ENCODE measurements at regions not wholly inside any gene's neighbourhood (a gene's known extent, or its start where the extent isn't known, plus 50 kb on each side); places are given as distances from the start of the nearest gene placed in this dataset.

GRCh38 chr13:74301258-74301935 is 167.2 kb upstream of the KLF12 start (continued):
- TF ChIP-seq CC2D1A (IDR thresholded peaks at IDR 0.05) = no peak
- no peak for TF ChIP-seq FOXK2 (conservative IDR thresholded peaks at IDR 0.05 in 1 of 2, IDR thresholded peaks at IDR 0.05 in 1 of 2; ENCODE audit: low read depth in 2 of 2)
- no peak for TF ChIP-seq SIN3A (IDR thresholded peaks at IDR 0.05; ENCODE audit: borderline replicate concordance in 2 of 2, control insufficient read depth in 1 of 2, low read depth in 2 of 2, low read length in 2 of 2)

- Histone ChIP-seq H3K9me1 (ENCODE audit: control insufficient read depth, insufficient read depth, low read length) (no peaks in the 10 kb centered on the region), H4K20me1 (replicated peaks; ENCODE audit: control insufficient read depth, insufficient read depth, low read length) (no peaks in the 10 kb centered on the region), H2AFZ (ENCODE audit: low read depth, low read length) (no peak overlapping the region), H3K27ac (ENCODE audit: extremely low read depth, low read depth, low read length) (no peak overlapping the region), H3K79me2 (ENCODE audit: control insufficient read depth, insufficient read depth, low read length) (no peaks in the 10 kb centered on the region), H3K27me3 (ENCODE audit: control insufficient read depth in 2 of 2, insufficient read depth in 2 of 2, low read length in 2 of 2) (no peaks in the 10 kb centered on the region), H3K4me2 (ENCODE audit: insufficient read depth, low read length) (no peak overlapping the region), H3K4me1 (replicated peaks in 1 of 2; ENCODE audit: control insufficient read depth in 2 of 2, insufficient read depth in 2 of 2, low read length in 2 of 2) (no peaks in the 10 kb centered on the region), H3K9ac (ENCODE audit: insufficient read depth in 1 of 2, low read depth in 2 of 2, low read length in 2 of 2) (no peak overlapping the region), H3K4me3 (no peak overlapping the region), H3K36me3 (ENCODE audit: control insufficient read depth, insufficient read depth, low read length) (no peaks in the 10 kb centered on the region), H3K9me3 (replicated peaks; ENCODE audit: control insufficient read depth, insufficient read depth, low read depth, low read length) (no peaks in the 10 kb centered on the region)
- intact Hi-C loops (cut with micrococcal nuclease) (no loop called here), in situ Hi-C loops (cut with MboI) (no loop called here)
- ChIA-PET CTCF (ENCODE audit: low intra/inter-chr PET ratio) (no interaction called here), POLR2A (no interaction called here)
- TF ChIP-seq SMARCA4 (IDR thresholded peaks at IDR 0.05) = no peak
- TF ChIP-seq THRAP3 (IDR thresholded peaks at IDR 0.05; ENCODE audit: borderline replicate concordance) = no peak
- TF ChIP-seq ARHGAP35 (IDR thresholded peaks at IDR 0.05; ENCODE audit: partially characterized antibody) = no peak
- no peak for TF ChIP-seq CBX3 (IDR thresholded peaks at IDR 0.05; ENCODE audit: borderline replicate concordance in 1 of 2, low read length in 2 of 2)
- no peak for TF ChIP-seq NCOA2 (IDR thresholded peaks at IDR 0.05; ENCODE audit: partially characterized antibody in 2 of 2)
- TF ChIP-seq GABPB1 (CRISPR knock-in tag; IDR thresholded peaks at IDR 0.05) = no peak
- no peak for TF ChIP-seq ERF (CRISPR knock-in tag; IDR thresholded peaks at IDR 0.05)
- no peak for TF ChIP-seq CREM (IDR thresholded peaks at IDR 0.05; ENCODE audit: low read depth)
- TF ChIP-seq ZNF445 (CRISPR knock-in tag; IDR thresholded peaks at IDR 0.05; ENCODE audit: low read depth) = no peak
- no peak for TF ChIP-seq EP400 (IDR thresholded peaks at IDR 0.05)
- no peak for TF ChIP-seq TEAD1 (CRISPR knock-in tag; IDR thresholded peaks at IDR 0.05)
- no peak for TF ChIP-seq MCM2 (IDR thresholded peaks at IDR 0.05; ENCODE audit: low read depth)
- FAIRE-seq = no peak
- no peak for DNase-seq (ENCODE audit: extremely low read depth in 1 of 4, low spot score in 3 of 4)
- ATAC-seq = no peak
- BruUV-seq (replicated peaks) = no TSS peak
These were observed 166.0 kb upstream of the KLF12 start for GRCh38 chr13:74300162-74300561.

Data from K562 (cell line).